CD4-positive, alpha-beta T cell treated with Interleukin-4 for 1 hour (primary cell): ENCODE measurements at regions not wholly inside any gene's neighbourhood (a gene's known extent, or its start where the extent isn't known, plus 50 kb on each side); places are given as distances from the start of the nearest gene placed in this dataset.
"Not testable (repeated sequence)": the region's sequence is repeated elsewhere in the genome, so short reads cannot be mapped to it uniquely, and the experiment has no call there.

ENCODE experiments used
- DNase-seq, 2 donors: peaks; one replicate each; pipeline ENCODE4 v3.0.0-alpha.2; 2020 to 2022

DNA sequence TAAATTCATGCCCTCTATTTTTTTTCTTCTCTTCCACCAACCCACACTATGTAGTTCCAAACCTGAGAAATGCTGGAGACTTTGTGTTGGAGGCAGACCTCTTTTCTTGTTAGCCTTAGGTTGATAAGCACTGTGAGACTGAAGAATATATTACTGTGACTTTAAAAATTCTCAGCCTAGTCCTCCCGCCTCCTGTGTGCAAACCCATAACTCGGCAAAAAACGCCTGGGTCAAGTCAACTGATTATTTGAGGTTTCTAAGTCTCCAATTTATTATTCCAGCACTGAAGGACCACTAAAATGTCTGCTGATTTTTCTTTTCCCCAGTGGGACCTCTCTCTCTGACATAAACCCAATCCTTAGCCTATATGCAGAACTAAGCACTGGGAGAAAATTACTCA, 1946.0 kb upstream of the RAG2 start:
- no peak for DNase-seq

DNA sequence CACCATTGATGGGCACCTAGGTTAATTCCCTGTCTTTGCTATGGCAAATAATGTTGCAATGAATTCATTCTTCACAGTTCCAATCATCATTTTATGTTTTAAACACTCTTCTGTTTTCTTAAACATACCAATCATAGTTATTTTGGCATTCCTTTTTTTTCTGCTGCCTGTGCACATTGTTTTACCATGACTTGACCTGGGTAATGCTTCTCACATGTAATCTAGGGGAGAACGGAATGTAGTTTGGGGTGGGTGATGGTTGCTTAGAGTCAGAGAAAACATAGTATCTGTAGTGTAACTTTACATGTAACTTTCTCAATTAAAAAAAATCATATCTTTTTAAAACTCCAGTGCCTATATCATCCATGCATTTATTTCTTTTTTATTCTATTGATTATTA, 1945.3 kb upstream of the RAG2 start:
- no peak for DNase-seq

DNA sequence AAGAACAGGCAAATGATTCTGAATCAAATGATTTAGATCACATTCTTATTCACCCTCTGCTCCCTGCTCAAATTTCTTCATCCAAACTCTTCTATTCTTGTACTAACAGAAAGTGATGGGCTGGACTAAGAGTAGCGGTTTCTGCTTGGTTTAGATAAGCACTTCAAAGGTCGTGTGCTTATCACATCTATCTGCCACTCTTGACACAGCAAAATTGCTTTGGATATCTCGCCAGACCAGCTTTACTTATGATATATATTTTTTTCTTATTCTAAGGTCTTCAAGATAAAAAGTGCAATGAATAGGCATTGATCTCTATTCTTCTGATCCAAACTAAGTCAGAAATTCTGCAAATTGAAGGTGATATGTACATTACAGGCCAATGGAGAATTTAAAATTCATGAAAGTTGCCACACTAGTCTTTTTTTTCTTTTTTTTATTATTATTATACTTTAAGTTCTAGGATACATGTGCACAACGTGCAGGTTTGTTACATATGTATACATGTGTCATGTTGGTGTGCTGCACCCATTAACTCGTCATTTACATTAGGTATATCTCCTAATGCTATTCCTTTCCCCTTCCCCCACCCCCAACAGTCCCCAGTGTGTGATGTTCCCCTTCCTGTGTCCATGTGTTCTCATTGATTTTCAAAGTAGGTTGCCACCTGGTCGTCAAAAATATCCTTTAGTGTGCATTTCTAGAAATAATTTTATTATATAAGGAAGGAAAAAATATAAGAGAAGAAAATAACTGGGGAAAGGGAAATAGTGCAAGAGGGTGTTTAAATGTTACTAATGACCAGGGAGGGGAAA, 1941.0 kb upstream of the RAG2 start:
- DNase-seq = no peak

DNA sequence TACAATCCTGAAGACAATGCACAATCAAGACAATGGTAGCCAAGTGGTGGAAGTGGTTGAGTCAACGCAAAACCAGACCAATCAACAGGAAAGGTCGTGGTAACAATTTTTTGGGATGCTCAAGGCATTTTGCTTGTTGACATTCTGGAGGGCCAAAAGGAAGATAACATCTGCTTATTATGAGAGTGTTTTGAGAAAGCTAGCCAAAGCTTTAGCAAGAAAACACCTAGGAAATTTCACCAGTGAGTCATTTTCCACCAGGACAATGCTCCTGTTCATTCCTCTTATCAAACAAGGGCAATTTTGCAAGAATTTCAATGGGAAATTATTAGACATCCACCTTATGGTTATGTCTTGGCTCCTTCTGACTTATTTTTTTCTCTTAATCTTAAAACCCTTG, 1932.2 kb upstream of the RAG2 start:
- DNase-seq = no peak

DNA sequence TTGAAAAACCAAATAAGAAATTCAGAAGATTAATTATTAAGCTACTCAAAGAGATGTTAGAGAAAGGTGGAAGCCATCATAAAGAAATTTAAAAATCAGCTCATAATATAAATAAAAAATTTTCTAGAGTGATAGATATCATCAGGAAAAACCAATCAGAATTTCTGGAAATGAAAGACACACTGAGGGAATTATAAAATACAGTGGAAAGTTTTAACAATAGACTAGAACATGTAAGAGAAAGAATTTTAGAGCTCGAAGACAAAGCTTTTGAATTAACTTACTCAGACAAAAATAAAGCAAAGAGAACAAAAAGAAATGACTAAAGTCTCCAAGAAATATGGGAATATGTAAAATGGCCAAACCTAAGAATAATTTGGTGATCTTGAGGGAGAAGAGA, 1926.9 kb upstream of the RAG2 start:
- no peak for DNase-seq

DNA sequence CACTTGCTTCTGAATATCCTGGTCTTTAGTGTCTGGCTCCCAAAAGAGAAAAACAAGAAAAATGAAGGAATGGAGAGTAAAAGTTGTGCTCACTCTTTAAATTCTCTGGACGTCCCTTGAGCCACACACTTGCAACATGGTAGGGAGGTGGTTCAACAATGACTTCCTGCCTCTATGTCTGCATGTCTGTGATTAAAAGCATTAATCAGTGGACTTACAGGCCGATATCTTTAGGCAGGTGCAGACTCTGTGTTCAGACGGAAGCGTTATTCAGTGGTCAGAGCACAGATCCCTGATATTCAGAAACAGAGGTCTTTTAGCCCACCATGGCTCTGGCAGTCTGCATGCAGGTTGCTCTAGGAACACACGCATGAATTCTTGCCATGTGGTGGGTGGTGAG, 1920.0 kb upstream of the RAG2 start:
- no peak for DNase-seq

DNA sequence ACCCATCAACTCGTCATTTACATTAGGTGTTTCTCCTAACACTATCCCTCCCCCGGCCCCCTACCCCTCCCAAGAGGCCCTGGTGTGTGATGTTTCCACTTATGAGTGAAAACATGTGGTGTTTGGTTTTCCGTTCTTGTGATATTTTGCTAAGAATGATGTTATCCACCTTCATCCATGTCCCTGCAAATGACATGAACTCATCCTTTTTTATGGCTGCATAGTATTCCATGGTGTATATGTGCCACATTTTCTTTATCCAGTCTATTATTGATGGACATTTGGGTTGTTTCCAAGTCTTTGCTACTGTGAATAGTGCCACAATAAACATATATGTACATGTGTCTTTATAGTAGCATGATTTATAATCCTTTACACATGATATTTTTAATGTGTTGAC, 1914.8 kb upstream of the RAG2 start:
- not testable (repeated sequence) for DNase-seq

DNA sequence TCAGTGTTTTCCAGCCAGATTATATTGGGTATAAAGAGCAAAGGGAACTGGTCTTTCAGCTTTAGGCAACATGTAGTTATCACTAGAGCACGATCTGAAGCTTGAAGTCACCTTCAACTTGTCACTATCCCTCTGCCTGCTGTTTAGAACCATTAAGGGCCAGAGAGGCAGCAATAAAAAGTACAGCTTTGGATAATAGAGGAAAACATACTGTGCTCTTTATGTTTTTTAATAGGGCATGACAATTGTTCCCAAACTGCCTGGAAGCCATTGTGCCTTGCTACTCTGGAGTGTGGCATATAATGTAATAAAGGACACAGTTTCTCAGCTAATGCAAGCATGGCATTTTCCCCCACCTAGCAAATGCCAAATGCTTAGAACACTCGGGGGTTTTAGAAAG, 1912.0 kb upstream of the RAG2 start:
- no peak for DNase-seq

DNA sequence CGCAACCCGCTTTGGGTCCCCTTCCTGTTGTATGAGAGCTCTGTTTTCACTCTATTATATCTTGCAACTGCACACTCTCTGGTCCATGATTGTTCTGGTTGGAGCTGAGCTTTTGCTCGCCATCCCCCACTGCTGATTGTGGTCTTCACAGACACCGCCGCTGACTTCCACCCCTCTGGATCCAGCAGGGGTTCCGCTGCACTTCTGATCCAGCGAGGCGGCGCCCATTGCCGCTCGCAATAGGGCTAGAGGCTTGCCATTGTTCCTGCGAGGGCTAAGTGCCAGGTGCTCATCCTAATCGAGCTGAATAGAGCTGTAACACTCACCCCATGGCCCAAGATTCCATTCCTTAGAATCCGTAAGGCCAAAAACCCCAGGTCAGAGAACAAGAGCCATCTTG, 1905.8 kb upstream of the RAG2 start:
- DNase-seq = no peak

DNA sequence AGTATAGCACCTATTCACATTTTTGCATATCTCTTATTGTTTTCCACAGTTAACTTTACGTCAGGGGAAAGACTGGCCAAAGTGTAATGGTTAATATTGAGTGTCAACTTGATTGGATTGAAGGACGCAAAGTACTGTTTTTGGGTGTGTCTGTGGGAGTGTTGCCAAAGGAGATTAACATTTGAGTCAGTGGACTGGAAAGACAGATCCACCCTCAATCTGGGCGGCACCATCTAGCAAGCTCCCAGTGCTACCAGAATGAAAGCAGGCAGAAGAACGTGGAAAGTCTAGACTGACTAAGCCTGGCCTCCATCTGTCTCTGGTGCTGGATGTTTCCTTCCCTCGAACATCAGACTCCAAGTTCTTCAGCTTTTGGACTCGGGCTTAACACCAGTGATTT, 1900.7 kb upstream of the RAG2 start:
- DNase-seq = no peak

DNA sequence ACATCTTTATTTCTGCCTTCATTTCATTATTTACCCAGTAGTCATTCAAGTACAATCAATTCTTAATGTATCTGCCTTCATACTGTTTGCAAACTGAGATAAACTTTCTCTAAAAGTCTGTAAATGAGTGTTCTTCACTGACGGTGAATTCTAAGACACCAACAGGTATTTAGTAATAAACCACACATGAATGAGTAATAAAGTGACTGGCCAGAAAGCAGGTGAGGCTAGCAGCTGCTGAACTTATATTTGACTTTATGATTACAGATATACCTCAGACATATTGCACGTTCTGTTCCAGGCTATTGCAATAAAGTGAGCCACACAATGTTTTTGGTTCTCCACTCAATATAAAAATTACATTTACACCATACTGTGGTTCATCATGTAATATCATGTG, 1894.0 kb upstream of the RAG2 start:
- no peak for DNase-seq

DNA sequence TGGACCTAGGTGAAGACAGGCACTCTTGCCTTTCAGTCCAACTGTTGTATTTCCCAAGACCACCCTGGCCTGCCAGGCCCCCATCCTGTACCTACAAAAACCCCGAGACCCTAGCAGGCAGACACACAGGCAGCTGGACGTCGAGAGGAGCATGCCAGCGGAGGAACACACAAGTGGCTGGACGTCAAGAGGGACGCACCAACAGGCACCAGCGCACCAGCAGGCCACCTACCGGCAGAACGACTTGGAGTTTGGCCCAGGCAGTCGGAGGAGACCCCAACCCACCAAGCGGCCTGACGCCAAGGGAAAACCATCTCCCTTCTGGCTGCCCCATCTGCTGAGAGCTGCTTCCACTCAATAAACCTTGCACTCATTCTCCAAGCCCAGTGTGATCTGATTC, 1883.4 kb upstream of the RAG2 start:
- no peak for DNase-seq

DNA sequence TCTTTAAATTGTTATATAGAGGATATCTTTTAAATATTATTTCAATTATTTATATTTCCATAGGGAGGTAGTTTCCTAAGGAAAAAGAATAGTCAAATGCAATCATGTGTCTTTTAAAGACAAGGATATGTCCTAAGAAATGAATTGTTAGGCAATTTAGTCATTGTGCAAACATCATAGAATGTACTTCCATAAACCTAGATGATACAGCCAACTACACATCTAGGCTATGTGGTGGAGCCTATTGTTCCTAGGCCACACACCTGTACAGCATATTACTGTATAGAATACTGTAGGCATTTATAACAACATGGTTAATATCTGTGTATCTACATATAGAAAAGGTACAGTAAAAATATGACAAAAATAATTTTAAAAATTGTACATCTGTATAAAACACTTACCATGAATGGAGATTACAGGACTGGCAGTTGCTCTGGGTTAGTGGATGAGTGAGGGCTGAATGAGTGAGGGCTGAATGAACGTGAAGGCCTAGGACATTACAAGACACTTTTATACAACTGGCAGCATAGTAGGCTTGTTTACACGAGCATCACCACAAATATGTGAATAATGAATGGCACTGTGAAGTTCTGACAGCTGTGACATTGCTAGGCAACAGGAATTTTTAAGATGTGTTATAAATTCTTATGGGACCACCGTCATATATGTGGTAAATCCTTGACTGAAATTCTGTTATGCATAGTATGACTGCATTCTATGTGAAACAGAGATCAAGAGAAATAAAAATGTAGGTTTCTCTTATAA, 1879.0 kb upstream of the RAG2 start:
- DNase-seq = no peak

DNA sequence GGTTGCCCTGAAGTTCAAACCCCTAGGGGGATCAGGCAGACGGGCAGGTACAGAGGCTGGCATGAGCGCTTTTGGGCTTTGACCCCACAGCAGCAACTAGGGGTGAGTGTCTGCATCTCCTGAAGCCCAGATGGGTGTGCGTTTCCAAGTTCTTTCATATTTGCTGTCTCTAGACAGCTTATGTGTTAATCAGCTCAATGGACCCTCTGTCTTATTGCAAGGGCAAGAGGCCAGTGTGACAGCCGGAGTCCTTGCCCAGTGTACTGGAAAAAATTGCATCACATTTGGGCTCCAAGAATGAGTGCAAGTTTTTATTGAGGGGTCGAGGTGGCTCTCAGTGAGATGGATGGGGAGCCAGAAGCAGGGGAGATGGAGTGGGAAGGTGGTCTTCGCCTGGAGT, 1863.7 kb upstream of the RAG2 start:
- no peak for DNase-seq

DNA sequence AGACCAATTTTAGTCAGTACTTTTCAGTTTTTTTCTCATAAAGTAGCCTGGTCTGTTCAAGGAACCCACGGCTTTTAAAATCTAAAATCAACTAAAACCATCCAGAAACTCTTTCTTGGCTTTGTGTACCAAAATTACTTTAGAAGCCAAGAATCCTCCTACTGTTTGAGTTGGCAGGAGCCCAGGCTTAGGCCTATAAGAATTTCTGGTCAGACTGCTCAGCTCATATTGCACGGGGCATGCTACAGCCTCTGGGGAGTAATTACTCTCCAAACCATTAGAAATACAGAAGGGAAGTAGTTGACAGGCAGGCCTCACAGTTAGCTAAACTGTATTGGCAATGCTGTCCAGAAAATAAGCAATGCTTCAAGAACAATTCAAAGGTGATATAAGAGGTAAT, 1862.9 kb upstream of the RAG2 start:
- DNase-seq = no peak

DNA sequence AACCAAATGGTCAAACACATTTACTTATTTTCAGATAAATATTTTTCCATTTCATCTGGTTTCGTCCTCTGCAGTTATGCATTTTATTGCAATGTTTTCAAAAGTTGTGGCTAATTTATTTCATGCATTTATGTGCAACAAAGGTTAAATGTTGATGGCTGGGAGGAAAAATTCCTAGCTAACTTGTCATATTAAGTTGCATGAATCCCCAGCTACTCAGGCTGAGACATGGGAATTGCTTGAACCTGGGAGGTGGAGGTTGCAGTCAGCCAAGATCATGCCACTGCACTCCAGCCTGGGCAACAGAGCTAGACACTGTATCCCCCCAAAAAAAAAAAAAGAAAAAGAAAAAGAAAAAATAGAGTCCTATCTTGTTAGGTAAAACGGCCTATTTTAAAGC, 1862.4 kb upstream of the RAG2 start:
- DNase-seq = no peak

DNA sequence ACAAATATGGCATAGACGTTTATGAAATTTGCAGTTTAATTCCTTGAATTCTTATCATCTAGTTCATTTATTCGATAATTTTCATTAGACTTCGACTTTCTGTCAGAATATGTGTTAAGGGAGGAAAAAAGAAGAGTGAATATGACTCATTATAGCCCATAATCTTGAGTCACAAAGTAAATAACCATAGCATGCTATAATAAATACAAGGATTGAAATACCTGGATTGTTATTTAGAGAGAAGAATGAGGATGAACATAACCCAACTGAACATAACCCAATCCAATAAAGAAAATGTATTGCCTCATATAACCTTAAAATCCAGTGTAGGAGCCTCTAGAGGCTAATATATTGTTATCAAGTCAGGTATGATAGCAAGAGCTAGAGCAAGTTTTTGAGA, 1858.3 kb upstream of the RAG2 start:
- DNase-seq = no peak

DNA sequence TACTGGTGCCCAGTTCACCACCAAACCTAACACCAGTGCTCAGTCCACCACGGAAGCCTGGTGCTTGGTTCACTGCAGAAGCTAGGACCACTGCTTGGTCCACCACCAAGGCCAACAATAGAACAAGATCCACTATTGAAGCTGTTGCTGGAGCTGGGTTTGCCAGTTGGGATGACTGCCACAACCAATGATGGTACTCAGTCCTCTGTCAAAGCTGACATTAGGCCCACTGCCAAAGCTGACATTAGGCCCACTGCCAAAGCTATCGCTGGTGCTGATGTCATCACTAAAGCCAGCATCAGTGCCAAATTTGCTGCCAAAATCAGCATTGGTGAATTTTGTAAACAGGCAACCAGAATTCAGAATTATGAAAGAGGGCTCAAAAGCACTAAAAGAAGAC, 1850.2 kb upstream of the RAG2 start:
- DNase-seq = no peak

DNA sequence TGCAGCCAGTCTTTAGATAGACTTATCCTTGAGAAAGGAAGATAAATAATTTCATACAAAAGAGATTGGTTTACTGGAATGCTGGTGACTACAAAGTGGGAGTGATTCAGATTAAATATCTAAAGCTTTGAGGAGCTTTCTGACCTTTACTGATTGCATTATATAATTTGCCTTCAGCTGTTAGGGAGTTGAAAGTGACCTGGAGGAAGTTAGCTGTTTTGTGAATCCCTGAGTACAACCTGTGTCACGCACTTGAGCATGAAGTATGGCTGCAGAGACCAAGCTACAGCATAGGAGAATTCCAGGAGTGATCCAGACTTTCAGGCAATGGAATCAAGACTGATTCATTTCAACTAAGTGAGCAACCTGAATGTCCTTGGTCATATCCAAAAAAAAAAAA, 1848.3 kb upstream of the RAG2 start:
- no peak for DNase-seq

DNA sequence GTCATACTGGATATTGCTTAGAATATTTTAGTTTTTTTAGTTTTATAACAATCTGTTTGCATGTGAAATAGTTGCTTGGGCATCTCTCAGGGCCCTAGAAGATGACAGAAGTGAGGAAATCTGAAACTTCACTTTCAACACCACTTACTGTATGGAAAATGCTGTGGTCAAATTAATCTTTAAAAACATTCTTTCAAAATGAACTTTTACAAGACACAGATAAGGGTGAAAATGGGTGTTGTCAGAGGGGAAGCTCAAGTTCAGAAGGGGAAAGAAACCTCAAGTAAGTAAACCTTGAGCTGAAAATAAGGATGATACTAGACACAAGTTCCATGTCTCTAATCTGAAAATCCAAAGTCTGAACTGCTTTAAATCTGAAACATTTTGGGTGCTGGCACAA, 1840.1 kb upstream of the RAG2 start:
- DNase-seq = no peak

DNA sequence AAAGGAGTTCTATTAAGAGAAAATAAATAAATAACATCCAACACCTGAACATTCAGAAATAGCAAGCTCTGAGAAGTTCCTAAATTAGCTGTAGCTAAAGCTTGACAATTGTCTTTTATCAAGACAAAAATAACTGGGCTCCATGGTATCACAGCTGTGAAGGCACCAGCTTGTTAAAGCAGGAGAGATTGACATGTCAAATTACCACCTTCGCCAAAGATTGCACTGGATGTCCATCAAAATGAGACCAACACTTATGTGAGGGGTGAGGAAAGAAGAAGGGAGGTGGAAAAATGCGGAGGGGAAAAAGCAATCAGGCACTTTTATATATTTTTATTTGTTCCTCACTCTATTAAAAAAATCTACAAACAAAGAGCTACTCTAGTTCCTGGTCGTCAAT, 1827.5 kb upstream of the RAG2 start:
- no peak for DNase-seq

DNA sequence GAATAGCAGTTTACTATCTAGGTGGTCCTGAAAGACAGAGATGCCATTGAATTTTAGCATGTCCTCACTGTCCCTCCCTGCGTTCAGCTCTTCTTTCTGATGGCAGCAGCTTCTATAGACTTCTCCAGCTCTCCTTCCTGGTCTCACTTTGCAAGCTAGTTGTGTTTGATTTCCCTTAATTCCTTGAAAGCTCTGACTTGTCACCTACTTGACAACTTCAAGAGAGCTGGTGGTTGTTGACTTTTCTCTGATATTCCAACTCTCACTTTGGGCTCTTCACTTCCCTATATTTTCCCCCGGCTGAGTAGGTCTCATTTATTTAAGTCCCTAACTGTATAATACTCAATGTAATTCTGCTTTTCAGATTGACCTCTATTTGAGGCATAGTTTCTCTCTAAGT, 1825.0 kb upstream of the RAG2 start:
- no peak for DNase-seq

DNA sequence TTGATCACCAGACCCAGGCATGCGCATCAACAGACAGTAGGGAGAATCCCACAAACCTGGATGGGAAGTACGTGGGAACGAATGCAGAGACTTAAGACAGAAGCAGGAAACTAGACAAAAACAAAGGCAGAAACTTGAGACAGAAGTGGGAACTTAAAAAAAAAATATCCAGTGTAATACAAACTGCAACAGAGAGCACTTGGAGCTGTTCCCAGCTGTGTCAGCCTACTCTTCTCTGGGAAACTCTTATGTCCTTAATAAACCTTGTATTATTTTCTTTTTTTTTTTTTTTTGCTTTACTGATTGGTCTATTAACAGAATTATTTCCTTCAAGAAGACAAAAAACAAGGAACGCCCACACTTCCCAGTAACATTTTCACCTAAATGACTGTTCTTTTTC, 1818.1 kb upstream of the RAG2 start:
- DNase-seq = no peak

DNA sequence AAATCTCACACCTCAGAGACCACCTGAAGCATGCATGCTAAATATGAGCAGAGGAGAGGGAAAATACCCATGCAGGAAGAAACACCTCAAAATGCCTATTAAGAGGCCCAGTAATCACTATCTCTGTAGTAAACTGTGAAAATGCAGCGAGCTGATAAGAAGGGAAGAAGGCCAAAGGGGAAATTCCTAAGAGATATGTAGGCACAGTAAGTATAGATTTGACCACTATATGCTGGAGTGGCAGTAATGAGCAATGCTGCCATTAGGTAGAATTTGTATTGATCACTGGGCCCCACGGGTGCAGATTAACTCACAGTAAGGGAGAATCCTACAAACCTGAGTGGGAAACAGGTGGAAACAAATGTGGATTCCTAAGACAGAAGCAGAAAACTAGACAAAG, 1813.1 kb upstream of the RAG2 start:
- DNase-seq = no peak

DNA sequence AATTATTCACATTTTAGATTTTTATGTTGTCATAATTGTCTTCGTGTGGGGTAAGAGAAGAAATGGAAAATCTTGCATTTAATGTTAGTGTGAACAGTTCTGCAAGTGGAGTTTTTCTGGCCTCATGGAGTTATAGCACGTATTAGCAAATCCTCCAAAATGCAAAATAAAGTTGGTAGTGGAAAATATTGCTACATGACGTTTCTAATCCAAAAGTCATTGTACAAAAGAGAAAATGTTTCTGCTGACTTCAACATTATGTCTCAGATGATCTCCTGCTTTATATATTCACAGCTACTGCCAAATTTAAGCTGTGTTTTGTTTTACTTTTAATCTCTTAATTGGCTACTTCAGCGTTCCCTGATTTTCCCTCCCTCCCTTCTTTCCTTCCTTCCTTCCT, 1804.0 kb upstream of the RAG2 start:
- DNase-seq = no peak
